ENCODE measurements at regions not wholly inside any gene's neighbourhood (a gene's known extent, or its start where the extent isn't known, plus 50 kb on each side); places are given as distances from the start of the nearest gene placed in this dataset.

GRCh38 chr16:85213926-85214675, 101.8 kb upstream of the CIBAR2 start:
- Histone ChIP-seq H3K4me3 (no peak overlapping the region), H3K27ac (no peak overlapping the region), H3K4me1 (replicated peaks in 1 of 2) (peaks cover 15 to 43% of the 10 kb centered on the region in 2 donors)
- ATAC-seq (replicated peaks in 6 of 8), result peak in 2 of 8 experiments; percentile 2 to 11
- in situ Hi-C loops (cut with MboI; ENCODE audit: low pct_unique_long_range_greater_than_20kb in 2 of 9, low sequenced_read_pairs in 9 of 9, unreplicated experiment in 9 of 9), result no loop called here
- 47 to 100% (median 89%) methylated on average over 1 to 9 of the region's 28 CpGs; no CpG with 5 or more reads in 3 of the 10 experiments for WGBS, 10 experiments

- no peak overlapping the region for H3K27ac ChIP-seq
- 86 to 100% (median 86%) methylated on average over 1 to 3 of the region's 8 CpGs; no CpG with 5 or more reads in 6 of the 10 experiments for WGBS, 10 experiments
- peaks cover 12 to 39% of the 10 kb centered on the region in 2 donors for H3K4me1 ChIP-seq (replicated peaks in 1 of 2)
- H3K4me3 ChIP-seq, result no peak overlapping the region
- in situ Hi-C loops (cut with MboI; ENCODE audit: low pct_unique_long_range_greater_than_20kb in 2 of 9, low sequenced_read_pairs in 9 of 9, unreplicated experiment in 9 of 9), result no loop called here
- ATAC-seq (replicated peaks in 6 of 8), result no peak
These were observed 103.3 kb upstream of the CIBAR2 start for GRCh38 chr16:85215478-85216118.

- WGBS, 10 experiments, result 80 to 100% (median 99%) methylated on average over 1 to 6 of the region's 19 CpGs; no CpG with 5 or more reads in 2 of the 10 experiments
- in situ Hi-C loops (cut with MboI; ENCODE audit: low pct_unique_long_range_greater_than_20kb in 2 of 9, low sequenced_read_pairs in 9 of 9, unreplicated experiment in 9 of 9), result no loop called here
- Histone ChIP-seq H3K27ac (no peak overlapping the region), H3K4me3 (no peak overlapping the region), H3K4me1 (replicated peaks in 1 of 2) (peaks cover 22 to 49% of the 10 kb centered on the region in 2 donors)
- no peak for ATAC-seq (replicated peaks in 6 of 8)
These were observed 104.5 kb upstream of the CIBAR2 start for GRCh38 chr16:85216522-85217375.

GRCh38 chr16:85220125-85220839, 108.0 kb upstream of the CIBAR2 start:
- in situ Hi-C loops (cut with MboI; ENCODE audit: low pct_unique_long_range_greater_than_20kb in 2 of 9, low sequenced_read_pairs in 9 of 9, unreplicated experiment in 9 of 9), result no loop called here
- 0 to 54% (median 27%) methylated on average over 1 to 10 of the region's 31 CpGs; no CpG with 5 or more reads in 3 of the 10 experiments for WGBS, 10 experiments
- ATAC-seq (replicated peaks in 6 of 8), result peak; percentile 19 to 93 (median 64)
- Histone ChIP-seq H3K4me3 (no peak overlapping the region), H3K4me1 (replicated peaks in 1 of 2) (peaks cover 44 to 55% of the 10 kb centered on the region in 2 donors), H3K27ac (peak overlapping the region; percentile 34 to 82)

- Histone ChIP-seq H3K27ac (peak overlapping the region; percentile 34 to 82), H3K4me1 (replicated peaks in 1 of 2) (peaks cover 48 to 57% of the 10 kb centered on the region in 2 donors), H3K4me3 (no peak overlapping the region)
- ATAC-seq (replicated peaks in 6 of 8), result peak in 5 of 8 experiments; percentile 16 to 37 (median 31)
- in situ Hi-C loops (cut with MboI; ENCODE audit: low pct_unique_long_range_greater_than_20kb in 2 of 9, low sequenced_read_pairs in 9 of 9, unreplicated experiment in 9 of 9), result no loop called here
- WGBS, 10 experiments, result 43 to 70% methylated on average over 2 of the region's 27 CpGs; no CpG with 5 or more reads in 8 of the 10 experiments
These were observed 108.9 kb upstream of the CIBAR2 start for GRCh38 chr16:85220964-85221731.

- Histone ChIP-seq H3K4me3 (no peak overlapping the region), H3K27ac (peak overlapping the region; percentile 34 to 82), H3K4me1 (replicated peaks in 1 of 2) (peaks cover 48 to 57% of the 10 kb centered on the region in 2 donors)
- ATAC-seq (replicated peaks in 6 of 8), result peak in 5 of 8 experiments; percentile 2 to 20 (median 13)
- WGBS, 10 experiments, result no CpG with 5 or more reads among the region's 12 CpGs
- in situ Hi-C loops (cut with MboI; ENCODE audit: low pct_unique_long_range_greater_than_20kb in 2 of 9, low sequenced_read_pairs in 9 of 9, unreplicated experiment in 9 of 9), result no loop called here
These were observed 109.5 kb upstream of the CIBAR2 start for GRCh38 chr16:85221771-85222154.

GRCh38 chr16:85222155-85222863, 110.0 kb upstream of the CIBAR2 start:
- no peak overlapping the region for H3K4me3 ChIP-seq
- H3K27ac ChIP-seq, result peak overlapping the region; percentile 34 to 82
- H3K4me1 ChIP-seq (replicated peaks in 1 of 2), result peaks cover 53 to 58% of the 10 kb centered on the region in 2 donors
- peak in 4 of 8 experiments; percentile 8 to 16 (median 10) for ATAC-seq (replicated peaks in 6 of 8)
- 8 to 80% (median 46%) methylated on average over 1 to 13 of the region's 23 CpGs; no CpG with 5 or more reads in 1 of the 10 experiments for WGBS, 10 experiments
- in situ Hi-C loops (cut with MboI; ENCODE audit: low pct_unique_long_range_greater_than_20kb in 2 of 9, low sequenced_read_pairs in 9 of 9, unreplicated experiment in 9 of 9), result no loop called here

GRCh38 chr16:85225257-85225656, 113.0 kb upstream of the CIBAR2 start:
- Histone ChIP-seq H3K4me1 (replicated peaks in 1 of 2) (peaks cover 72% of the 10 kb centered on the region in 2 donors), H3K27ac (peak overlapping the region; percentile 20 to 77), H3K4me3 (no peak overlapping the region)
- peak in 4 of 8 experiments; percentile 43 to 51 (median 48) for ATAC-seq (replicated peaks in 6 of 8)
- WGBS, 10 experiments, result 10 to 100% (median 52%) methylated on average over 1 to 4 of the region's 9 CpGs; no CpG with 5 or more reads in 4 of the 10 experiments
- in situ Hi-C loops (cut with MboI; ENCODE audit: low pct_unique_long_range_greater_than_20kb in 2 of 9, low sequenced_read_pairs in 9 of 9, unreplicated experiment in 9 of 9), result loop anchor here in 1 of 9 experiments (25.0 kb wide), 1 partner anchor 113 kb away; the partner anchor contains the start of gene CIBAR2

GRCh38 chr16:85225721-85226120, 113.4 kb upstream of the CIBAR2 start:
- Histone ChIP-seq H3K4me1 (replicated peaks in 1 of 2) (peaks cover 72% of the 10 kb centered on the region in 2 donors), H3K27ac (peak overlapping the region; percentile 20 to 77), H3K4me3 (no peak overlapping the region)
- 80 to 100% (median 100%) methylated on average over 1 to 4 of the region's 4 CpGs; no CpG with 5 or more reads in 5 of the 10 experiments for WGBS, 10 experiments
- ATAC-seq (replicated peaks in 6 of 8), result no peak
- in situ Hi-C loops (cut with MboI; ENCODE audit: low pct_unique_long_range_greater_than_20kb in 2 of 9, low sequenced_read_pairs in 9 of 9, unreplicated experiment in 9 of 9), result loop anchor here in 1 of 9 experiments (25.0 kb wide), 1 partner anchor 113 kb away; the partner anchor contains the start of gene CIBAR2

GRCh38 chr16:85227084-85227945, 115.0 kb upstream of the CIBAR2 start:
- 56 to 100% (median 82%) methylated on average over 1 to 9 of the region's 16 CpGs; no CpG with 5 or more reads in 4 of the 10 experiments for WGBS, 10 experiments
- peak in 5 of 8 experiments; percentile 44 to 56 (median 46) for ATAC-seq (replicated peaks in 6 of 8)
- in situ Hi-C loops (cut with MboI; ENCODE audit: low pct_unique_long_range_greater_than_20kb in 2 of 9, low sequenced_read_pairs in 9 of 9, unreplicated experiment in 9 of 9), result loop anchor here in 1 of 9 experiments (25.0 kb wide), 1 partner anchor 115 kb away; the partner anchor contains the start of gene CIBAR2
- peaks cover 56 to 63% of the 10 kb centered on the region in 2 donors for H3K4me1 ChIP-seq (replicated peaks in 1 of 2)
- H3K27ac ChIP-seq, result peak overlapping the region in 1 of 2 donors; percentile 68
- no peak overlapping the region for H3K4me3 ChIP-seq

Data from motor neuron (in vitro differentiated cells).